MM.1S (cell line): ENCODE measurements at regions not wholly inside any gene's neighbourhood (a gene's known extent, or its start where the extent isn't known, plus 50 kb on each side); places are given as distances from the start of the nearest gene placed in this dataset.

ENCODE experiments used
- CTCF ChIP-seq: fragments of 300-600 bp; sonication (generic); IDR thresholded peaks from 2 replicates; pipeline ENCODE4 v1.5.1; 2016; ENCODE audit warnings: antibody characterized with exemption, low read length, mixed read lengths
- EZH2 ChIP-seq: fragments of 300-600 bp; sonication (generic); optimal IDR thresholded peaks from 2 replicates; pipeline ENCODE3; 2017; ENCODE audit warnings: low read depth, mild to moderate bottlenecking, antibody characterized with exemption, low read length, mixed read lengths

GRCh38 chr4:173761236-173761635, 231.2 kb upstream of the HAND2 start:
- TF ChIP-seq CTCF = no peak
- no peak for TF ChIP-seq EZH2
